GM23338 (cell line): ENCODE measurements at regions not wholly inside any gene's neighbourhood (a gene's known extent, or its start where the extent isn't known, plus 50 kb on each side); places are given as distances from the start of the nearest gene placed in this dataset.

Experiments
- ATAC-seq: fragments of 200-7000 bp; cut with Tn5 transposase; 3 replicates; pipeline ENCODE4 v1.9.1; 2020
- DNase-seq: peaks from one replicate; pipeline ENCODE4 v3.0.0-alpha.2; 2015; ENCODE audit warnings: low spot score
- H2AFZ ChIP-seq: fragments of 200-600 bp; sonication (generic); 2 replicates; pipeline ENCODE4 v1.8.0; 2016; ENCODE audit warnings: antibody characterized with exemption, mild to moderate bottlenecking, moderate library complexity
- H3F3A ChIP-seq: fragments of 200-600 bp; sonication (generic); replicated peaks from 2 replicates; pipeline ENCODE4 v1.8.0; 2017; ENCODE audit warnings: antibody characterized with exemption, mixed run types, low read depth
- H3K27ac ChIP-seq: fragments of 200-600 bp; sonication (generic); 2 replicates; pipeline ENCODE4 v1.6.1; 2016; ENCODE audit warnings: low read depth
- H3K27me3 ChIP-seq: fragments of 200-600 bp; sonication (generic); 2 replicates; pipeline ENCODE4 v1.8.0; 2016; ENCODE audit warnings: mild to moderate bottlenecking, mixed run types, moderate library complexity; ENCODE audit not compliant: insufficient read depth
- H3K36me3 ChIP-seq: fragments of 200-600 bp; sonication (generic); 2 replicates; pipeline ENCODE4 v1.8.0; 2016; ENCODE audit warnings: mild to moderate bottlenecking; ENCODE audit not compliant: insufficient read depth
- H3K4me1 ChIP-seq: fragments of 200-600 bp; sonication (generic); 2 replicates; pipeline ENCODE4 v1.8.0; 2016; ENCODE audit warnings: mild to moderate bottlenecking, moderate library complexity; ENCODE audit not compliant: insufficient read depth
- H3K4me2 ChIP-seq: fragments of 200-600 bp; sonication (generic); 2 replicates; pipeline ENCODE4 v1.7.1; 2017; ENCODE audit warnings: mixed run types
- H3K4me3 ChIP-seq: fragments of 200-600 bp; sonication (generic); 2 replicates; pipeline ENCODE4 v1.6.1; 2016; ENCODE audit warnings: mixed run types
- H3K79me2 ChIP-seq: fragments of 200-600 bp; sonication (generic); replicated peaks from 2 replicates; pipeline ENCODE4 v1.8.0; 2017; ENCODE audit warnings: mild to moderate bottlenecking; ENCODE audit not compliant: insufficient read depth
- H3K9me2 ChIP-seq: fragments of 200-600 bp; sonication (generic); 2 replicates; pipeline ENCODE4 v1.8.0; 2017; ENCODE audit not compliant: insufficient read depth
- H4K20me1 ChIP-seq: fragments of 200-600 bp; sonication (generic); replicated peaks from 2 replicates; pipeline ENCODE4 v1.8.0; 2017; ENCODE audit warnings: mild to moderate bottlenecking; ENCODE audit not compliant: insufficient read depth
- H3K27ac Mint-ChIP-seq: 2 replicates; pipeline ENCODE4 v1.8.0; 2020; ENCODE audit warnings: inconsistent platforms, mild to moderate bottlenecking, moderate library complexity, mixed read lengths
- H3K27me3 Mint-ChIP-seq: 3 replicates; pipeline ENCODE4 v1.8.0; 2022; ENCODE audit warnings: low read depth, mild to moderate bottlenecking, moderate library complexity, mixed read lengths, inconsistent platforms; ENCODE audit not compliant: insufficient read depth, poor library complexity
- H3K36me3 Mint-ChIP-seq: 3 replicates; pipeline ENCODE4 v1.8.0; 2021; ENCODE audit warnings: low read depth, mild to moderate bottlenecking, inconsistent platforms, moderate library complexity, mixed read lengths
- H3K4me1 Mint-ChIP-seq: 3 replicates; pipeline ENCODE4 v1.8.0; 2020; ENCODE audit warnings: mild to moderate bottlenecking, inconsistent platforms, mixed read lengths
- H3K4me3 Mint-ChIP-seq: 3 replicates; pipeline ENCODE4 v1.8.0; 2021; ENCODE audit warnings: moderate library complexity, mild to moderate bottlenecking, inconsistent platforms, mixed read lengths
- H3K9me3 Mint-ChIP-seq: 3 replicates; pipeline ENCODE4 v1.8.0; 2020; ENCODE audit warnings: moderate library complexity, mild to moderate bottlenecking, inconsistent platforms, mixed read lengths
- EZH2 ChIP-seq: fragments of 200-600 bp; sonication (generic); IDR thresholded peaks from one replicate; pipeline ENCODE4 v1.8.0; 2017; ENCODE audit warnings: antibody characterized with exemption, mild to moderate bottlenecking, low read depth; ENCODE audit not compliant: unreplicated experiment
- JUNB ChIP-seq: IDR thresholded peaks from one replicate; pipeline ENCODE4 v1.6.1; 2016; ENCODE audit warnings: antibody characterized with exemption; ENCODE audit not compliant: unreplicated experiment
- NANOG ChIP-seq: IDR thresholded peaks from 2 replicates; pipeline ENCODE4 v1.6.1; 2016; ENCODE audit warnings: antibody characterized with exemption, borderline replicate concordance
- STAT1 ChIP-seq: IDR thresholded peaks from one replicate; pipeline ENCODE4 v1.6.1; 2016; ENCODE audit warnings: antibody characterized with exemption; ENCODE audit not compliant: unreplicated experiment
- ZNF114 ChIP-seq: fragments of 250-450 bp; sonication (Bioruptor Pico); IDR thresholded peaks from 2 replicates; pipeline ENCODE4 v1.5.0; 2020; ENCODE audit warnings: mild to moderate bottlenecking, moderate library complexity
- ZNF331 ChIP-seq: fragments of 250-450 bp; sonication (Bioruptor Pico); IDR thresholded peaks from 2 replicates; pipeline ENCODE4 v1.5.0; 2020; ENCODE audit warnings: low read depth, mild to moderate bottlenecking, moderate library complexity
- TF ChIP-seq, protein P1 (sequence below): IDR thresholded peaks from 2 replicates; pipeline ENCODE4 v1.6.1; 2016; ENCODE audit warnings: antibody characterized with exemption
- TF ChIP-seq, protein P2 (sequence below): IDR thresholded peaks from one replicate; pipeline ENCODE4 v1.6.1; 2018; ENCODE audit warnings: antibody characterized with exemption; ENCODE audit not compliant: unreplicated experiment
- TF ChIP-seq, protein P3 (sequence below): fragments of 250-450 bp; sonication (Bioruptor Pico); IDR thresholded peaks from 2 replicates; pipeline ENCODE4 v1.5.0; 2020; ENCODE audit warnings: mild to moderate bottlenecking, moderate library complexity
- TF ChIP-seq, protein P4 (sequence below), 2 experiments: fragments of 200-600 bp in 1 of 2; sonication (generic) in 1 of 2; conservative IDR thresholded peaks; 2 replicates each; pipeline versions ENCODE4 v1.5.1 to v1.6.1; 2016 to 2017; ENCODE audit warnings: antibody characterized with exemption in 2 of 2, low read depth in 2 of 2, mild to moderate bottlenecking in 2 of 2, moderate library complexity in 1 of 2

DNA sequence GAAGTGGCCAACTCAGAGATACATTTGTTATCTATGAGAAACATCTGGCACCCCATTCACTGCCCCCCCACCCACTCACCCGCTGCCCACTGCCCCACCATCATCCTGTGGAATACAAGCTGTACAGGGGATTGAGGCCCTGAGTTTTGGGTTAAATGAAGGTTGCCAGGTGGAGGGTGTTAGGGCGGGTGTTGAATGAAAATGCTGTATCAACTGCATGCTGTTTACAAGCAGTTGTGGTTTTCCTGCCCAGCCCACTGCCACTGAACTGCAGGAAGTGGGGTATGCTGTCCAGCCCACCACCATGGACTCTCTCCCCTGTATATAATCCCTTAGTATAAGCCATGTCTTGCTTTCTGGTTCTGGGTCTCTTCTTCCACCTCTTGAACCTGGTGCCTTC, 481.9 kb downstream of the METTL4 start:
- Histone ChIP-seq H2AFZ (no peak overlapping the region), H3K79me2 (no peaks in the 10 kb centered on the region), H3K9me2 (no peaks in the 10 kb centered on the region), H3K27me3 (no peaks in the 10 kb centered on the region), H3K4me2 (no peak overlapping the region), H3K4me1 (no peaks in the 10 kb centered on the region), H4K20me1 (no peaks in the 10 kb centered on the region), H3K4me3 (no peak overlapping the region), H3K27ac (no peak overlapping the region), H3K36me3 (no peaks in the 10 kb centered on the region), H3F3A (no peaks in the 10 kb centered on the region)
- Mint-ChIP-seq H3K27ac (no peak overlapping the region), H3K9me3 (no peaks in the 10 kb centered on the region), H3K4me3 (no peak overlapping the region), H3K36me3 (no peaks in the 10 kb centered on the region), H3K27me3 (no peaks in the 10 kb centered on the region), H3K4me1 (peaks cover 11% of the 10 kb centered on the region)
- ATAC-seq (no peak), DNase-seq (no peak)
- no peak for TF ChIP-seq JUNB
- TF ChIP-seq NANOG, result no peak
- TF ChIP-seq ZNF114 (CRISPR knock-in tag), result no peak

DNA sequence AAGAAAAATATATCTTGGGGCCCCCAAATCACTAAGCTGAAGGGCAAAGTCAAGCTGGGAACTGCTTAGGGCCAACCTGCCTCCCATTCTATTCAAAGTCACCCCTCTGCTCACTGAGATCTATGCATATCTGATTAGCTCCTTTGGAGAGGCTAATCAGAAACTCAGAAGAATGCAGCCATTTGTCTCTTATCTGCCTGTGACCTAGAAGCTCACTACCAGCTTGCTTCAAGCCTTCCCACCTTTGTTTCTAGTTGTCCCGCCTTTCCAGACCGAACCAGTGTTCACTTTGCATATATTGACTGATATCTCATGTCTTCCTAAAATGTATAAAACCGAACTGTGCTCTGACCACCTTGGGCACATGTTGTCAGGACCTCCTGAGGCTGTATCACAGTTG, 479.4 kb downstream of the METTL4 start:
- no peak overlapping the region for H3K4me3 ChIP-seq
- Mint-ChIP-seq H3K9me3 (no peaks in the 10 kb centered on the region), H3K36me3 (no peaks in the 10 kb centered on the region), H3K4me1 (peaks cover 11% of the 10 kb centered on the region), H3K27me3 (no peaks in the 10 kb centered on the region), H3K27ac (peak overlapping the region; percentile 81), H3K4me3 (no peak overlapping the region)
- no peaks in the 10 kb centered on the region for H4K20me1 ChIP-seq
- no peaks in the 10 kb centered on the region for H3K9me2 ChIP-seq
- no peak overlapping the region for H2AFZ ChIP-seq
- ATAC-seq, result peak; percentile 64
- no peak for TF ChIP-seq ZNF331 (CRISPR knock-in tag)
- TF ChIP-seq, protein P1, sequence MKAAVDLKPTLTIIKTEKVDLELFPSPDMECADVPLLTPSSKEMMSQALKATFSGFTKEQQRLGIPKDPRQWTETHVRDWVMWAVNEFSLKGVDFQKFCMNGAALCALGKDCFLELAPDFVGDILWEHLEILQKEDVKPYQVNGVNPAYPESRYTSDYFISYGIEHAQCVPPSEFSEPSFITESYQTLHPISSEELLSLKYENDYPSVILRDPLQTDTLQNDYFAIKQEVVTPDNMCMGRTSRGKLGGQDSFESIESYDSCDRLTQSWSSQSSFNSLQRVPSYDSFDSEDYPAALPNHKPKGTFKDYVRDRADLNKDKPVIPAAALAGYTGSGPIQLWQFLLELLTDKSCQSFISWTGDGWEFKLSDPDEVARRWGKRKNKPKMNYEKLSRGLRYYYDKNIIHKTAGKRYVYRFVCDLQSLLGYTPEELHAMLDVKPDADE, result no peak
- no peak for TF ChIP-seq NANOG
- TF ChIP-seq, protein P2, sequence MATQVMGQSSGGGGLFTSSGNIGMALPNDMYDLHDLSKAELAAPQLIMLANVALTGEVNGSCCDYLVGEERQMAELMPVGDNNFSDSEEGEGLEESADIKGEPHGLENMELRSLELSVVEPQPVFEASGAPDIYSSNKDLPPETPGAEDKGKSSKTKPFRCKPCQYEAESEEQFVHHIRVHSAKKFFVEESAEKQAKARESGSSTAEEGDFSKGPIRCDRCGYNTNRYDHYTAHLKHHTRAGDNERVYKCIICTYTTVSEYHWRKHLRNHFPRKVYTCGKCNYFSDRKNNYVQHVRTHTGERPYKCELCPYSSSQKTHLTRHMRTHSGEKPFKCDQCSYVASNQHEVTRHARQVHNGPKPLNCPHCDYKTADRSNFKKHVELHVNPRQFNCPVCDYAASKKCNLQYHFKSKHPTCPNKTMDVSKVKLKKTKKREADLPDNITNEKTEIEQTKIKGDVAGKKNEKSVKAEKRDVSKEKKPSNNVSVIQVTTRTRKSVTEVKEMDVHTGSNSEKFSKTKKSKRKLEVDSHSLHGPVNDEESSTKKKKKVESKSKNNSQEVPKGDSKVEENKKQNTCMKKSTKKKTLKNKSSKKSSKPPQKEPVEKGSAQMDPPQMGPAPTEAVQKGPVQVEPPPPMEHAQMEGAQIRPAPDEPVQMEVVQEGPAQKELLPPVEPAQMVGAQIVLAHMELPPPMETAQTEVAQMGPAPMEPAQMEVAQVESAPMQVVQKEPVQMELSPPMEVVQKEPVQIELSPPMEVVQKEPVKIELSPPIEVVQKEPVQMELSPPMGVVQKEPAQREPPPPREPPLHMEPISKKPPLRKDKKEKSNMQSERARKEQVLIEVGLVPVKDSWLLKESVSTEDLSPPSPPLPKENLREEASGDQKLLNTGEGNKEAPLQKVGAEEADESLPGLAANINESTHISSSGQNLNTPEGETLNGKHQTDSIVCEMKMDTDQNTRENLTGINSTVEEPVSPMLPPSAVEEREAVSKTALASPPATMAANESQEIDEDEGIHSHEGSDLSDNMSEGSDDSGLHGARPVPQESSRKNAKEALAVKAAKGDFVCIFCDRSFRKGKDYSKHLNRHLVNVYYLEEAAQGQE, result no peak
- TF ChIP-seq, protein P3, sequence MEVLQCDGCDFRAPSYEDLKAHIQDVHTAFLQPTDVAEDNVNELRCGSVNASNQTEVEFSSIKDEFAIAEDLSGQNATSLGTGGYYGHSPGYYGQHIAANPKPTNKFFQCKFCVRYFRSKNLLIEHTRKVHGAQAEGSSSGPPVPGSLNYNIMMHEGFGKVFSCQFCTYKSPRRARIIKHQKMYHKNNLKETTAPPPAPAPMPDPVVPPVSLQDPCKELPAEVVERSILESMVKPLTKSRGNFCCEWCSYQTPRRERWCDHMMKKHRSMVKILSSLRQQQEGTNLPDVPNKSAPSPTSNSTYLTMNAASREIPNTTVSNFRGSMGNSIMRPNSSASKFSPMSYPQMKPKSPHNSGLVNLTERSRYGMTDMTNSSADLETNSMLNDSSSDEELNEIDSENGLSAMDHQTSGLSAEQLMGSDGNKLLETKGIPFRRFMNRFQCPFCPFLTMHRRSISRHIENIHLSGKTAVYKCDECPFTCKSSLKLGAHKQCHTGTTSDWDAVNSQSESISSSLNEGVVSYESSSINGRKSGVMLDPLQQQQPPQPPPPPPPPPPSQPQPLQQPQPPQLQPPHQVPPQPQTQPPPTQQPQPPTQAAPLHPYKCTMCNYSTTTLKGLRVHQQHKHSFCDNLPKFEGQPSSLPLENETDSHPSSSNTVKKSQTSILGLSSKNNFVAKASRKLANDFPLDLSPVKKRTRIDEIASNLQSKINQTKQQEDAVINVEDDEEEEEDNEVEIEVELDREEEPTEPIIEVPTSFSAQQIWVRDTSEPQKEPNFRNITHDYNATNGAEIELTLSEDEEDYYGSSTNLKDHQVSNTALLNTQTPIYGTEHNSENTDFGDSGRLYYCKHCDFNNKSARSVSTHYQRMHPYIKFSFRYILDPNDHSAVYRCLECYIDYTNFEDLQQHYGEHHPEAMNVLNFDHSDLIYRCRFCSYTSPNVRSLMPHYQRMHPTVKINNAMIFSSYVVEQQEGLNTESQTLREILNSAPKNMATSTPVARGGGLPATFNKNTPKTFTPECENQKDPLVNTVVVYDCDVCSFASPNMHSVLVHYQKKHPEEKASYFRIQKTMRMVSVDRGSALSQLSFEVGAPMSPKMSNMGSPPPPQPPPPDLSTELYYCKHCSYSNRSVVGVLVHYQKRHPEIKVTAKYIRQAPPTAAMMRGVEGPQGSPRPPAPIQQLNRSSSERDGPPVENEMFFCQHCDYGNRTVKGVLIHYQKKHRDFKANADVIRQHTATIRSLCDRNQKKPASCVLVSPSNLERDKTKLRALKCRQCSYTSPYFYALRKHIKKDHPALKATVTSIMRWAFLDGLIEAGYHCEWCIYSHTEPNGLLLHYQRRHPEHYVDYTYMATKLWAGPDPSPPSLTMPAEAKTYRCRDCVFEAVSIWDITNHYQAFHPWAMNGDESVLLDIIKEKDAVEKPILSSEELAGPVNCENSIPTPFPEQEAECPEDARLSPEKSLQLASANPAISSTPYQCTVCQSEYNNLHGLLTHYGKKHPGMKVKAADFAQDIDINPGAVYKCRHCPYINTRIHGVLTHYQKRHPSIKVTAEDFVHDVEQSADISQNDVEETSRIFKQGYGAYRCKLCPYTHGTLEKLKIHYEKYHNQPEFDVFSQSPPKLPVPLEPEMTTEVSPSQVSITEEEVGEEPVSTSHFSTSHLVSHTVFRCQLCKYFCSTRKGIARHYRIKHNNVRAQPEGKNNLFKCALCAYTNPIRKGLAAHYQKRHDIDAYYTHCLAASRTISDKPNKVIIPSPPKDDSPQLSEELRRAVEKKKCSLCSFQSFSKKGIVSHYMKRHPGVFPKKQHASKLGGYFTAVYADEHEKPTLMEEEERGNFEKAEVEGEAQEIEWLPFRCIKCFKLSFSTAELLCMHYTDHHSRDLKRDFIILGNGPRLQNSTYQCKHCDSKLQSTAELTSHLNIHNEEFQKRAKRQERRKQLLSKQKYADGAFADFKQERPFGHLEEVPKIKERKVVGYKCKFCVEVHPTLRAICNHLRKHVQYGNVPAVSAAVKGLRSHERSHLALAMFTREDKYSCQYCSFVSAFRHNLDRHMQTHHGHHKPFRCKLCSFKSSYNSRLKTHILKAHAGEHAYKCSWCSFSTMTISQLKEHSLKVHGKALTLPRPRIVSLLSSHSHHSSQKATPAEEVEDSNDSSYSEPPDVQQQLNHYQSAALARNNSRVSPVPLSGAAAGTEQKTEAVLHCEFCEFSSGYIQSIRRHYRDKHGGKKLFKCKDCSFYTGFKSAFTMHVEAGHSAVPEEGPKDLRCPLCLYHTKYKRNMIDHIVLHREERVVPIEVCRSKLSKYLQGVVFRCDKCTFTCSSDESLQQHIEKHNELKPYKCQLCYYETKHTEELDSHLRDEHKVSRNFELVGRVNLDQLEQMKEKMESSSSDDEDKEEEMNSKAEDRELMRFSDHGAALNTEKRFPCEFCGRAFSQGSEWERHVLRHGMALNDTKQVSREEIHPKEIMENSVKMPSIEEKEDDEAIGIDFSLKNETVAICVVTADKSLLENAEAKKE, result no peak
- TF ChIP-seq ZNF114 (CRISPR knock-in tag), result no peak
- TF ChIP-seq, protein P4, sequence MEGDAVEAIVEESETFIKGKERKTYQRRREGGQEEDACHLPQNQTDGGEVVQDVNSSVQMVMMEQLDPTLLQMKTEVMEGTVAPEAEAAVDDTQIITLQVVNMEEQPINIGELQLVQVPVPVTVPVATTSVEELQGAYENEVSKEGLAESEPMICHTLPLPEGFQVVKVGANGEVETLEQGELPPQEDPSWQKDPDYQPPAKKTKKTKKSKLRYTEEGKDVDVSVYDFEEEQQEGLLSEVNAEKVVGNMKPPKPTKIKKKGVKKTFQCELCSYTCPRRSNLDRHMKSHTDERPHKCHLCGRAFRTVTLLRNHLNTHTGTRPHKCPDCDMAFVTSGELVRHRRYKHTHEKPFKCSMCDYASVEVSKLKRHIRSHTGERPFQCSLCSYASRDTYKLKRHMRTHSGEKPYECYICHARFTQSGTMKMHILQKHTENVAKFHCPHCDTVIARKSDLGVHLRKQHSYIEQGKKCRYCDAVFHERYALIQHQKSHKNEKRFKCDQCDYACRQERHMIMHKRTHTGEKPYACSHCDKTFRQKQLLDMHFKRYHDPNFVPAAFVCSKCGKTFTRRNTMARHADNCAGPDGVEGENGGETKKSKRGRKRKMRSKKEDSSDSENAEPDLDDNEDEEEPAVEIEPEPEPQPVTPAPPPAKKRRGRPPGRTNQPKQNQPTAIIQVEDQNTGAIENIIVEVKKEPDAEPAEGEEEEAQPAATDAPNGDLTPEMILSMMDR (conservative IDR thresholded peaks at IDR 0.05; ENCODE audit: low read depth in 2 of 2), result no peak
- no peak for TF ChIP-seq EZH2
- no peak for TF ChIP-seq JUNB
- no peak for TF ChIP-seq STAT1
- H3K4me2 ChIP-seq, result no peak overlapping the region
- no peak overlapping the region for H3K27ac ChIP-seq
- no peaks in the 10 kb centered on the region for H3K4me1 ChIP-seq
- no peaks in the 10 kb centered on the region for H3F3A ChIP-seq
- no peaks in the 10 kb centered on the region for H3K36me3 ChIP-seq
- DNase-seq, result peak; percentile 42
- no peaks in the 10 kb centered on the region for H3K79me2 ChIP-seq
- H3K27me3 ChIP-seq, result no peaks in the 10 kb centered on the region
